Neuronal stem cell (in vitro differentiated cells): ENCODE measurements at regions not wholly inside any gene's neighbourhood (a gene's known extent, or its start where the extent isn't known, plus 50 kb on each side); places are given as distances from the start of the nearest gene placed in this dataset.
A peak's percentile ranks its signal among the peaks of the same experiment; 100 is the strongest.

Experiments used
- DNase-seq: peaks from one replicate; pipeline ENCODE4 v3.0.0-alpha.2; 2013; ENCODE audit warnings: low spot score
- H2AFZ ChIP-seq: one replicate; pipeline ENCODE4 v1.6.1; 2013; ENCODE audit warnings: mild to moderate bottlenecking, low read length, inconsistent platforms
- H2AK5ac ChIP-seq: 2 replicates; pipeline ENCODE4 v1.6.1; 2013; ENCODE audit warnings: low read depth, mild to moderate bottlenecking, inconsistent platforms, low read length, moderate library complexity, mixed read lengths
- H2BK120ac ChIP-seq: 2 replicates; pipeline ENCODE4 v1.6.1; 2013; ENCODE audit warnings: low read depth, mild to moderate bottlenecking, inconsistent platforms, low read length, moderate library complexity, mixed read lengths
- H2BK12ac ChIP-seq: one replicate; pipeline ENCODE4 v1.6.1; 2013; ENCODE audit warnings: low read length, inconsistent platforms
- H2BK15ac ChIP-seq: 2 replicates; pipeline ENCODE4 v1.6.1; 2013; ENCODE audit warnings: mild to moderate bottlenecking, low read length, inconsistent platforms, mixed read lengths
- H2BK5ac ChIP-seq: one replicate; pipeline ENCODE4 v1.6.1; 2013; ENCODE audit warnings: inconsistent platforms, mild to moderate bottlenecking, low read length, moderate library complexity
- H3K14ac ChIP-seq: one replicate; pipeline ENCODE4 v1.6.1; 2013; ENCODE audit warnings: low read length, inconsistent platforms
- H3K18ac ChIP-seq: 2 replicates; pipeline ENCODE4 v1.6.1; 2013; ENCODE audit warnings: low read length, inconsistent platforms
- H3K23ac ChIP-seq: 2 replicates; pipeline ENCODE4 v1.6.1; 2013; ENCODE audit warnings: low read depth, mild to moderate bottlenecking, mixed read lengths, low read length, inconsistent platforms; ENCODE audit not compliant: poor library complexity
- H3K27ac ChIP-seq: replicated peaks from 3 replicates; pipeline ENCODE4 v1.5.1; 2013; ENCODE audit warnings: low read length, inconsistent platforms
- H3K27me3 ChIP-seq, 3 experiments: 2 replicates each; pipeline ENCODE4 v1.6.1; 2013; ENCODE audit warnings: low read length in 3 of 3, mild to moderate bottlenecking in 2 of 3, inconsistent platforms in 1 of 3, low read depth in 1 of 3, mixed read lengths in 1 of 3, moderate library complexity in 1 of 3; ENCODE audit not compliant: control insufficient read depth in 3 of 3, insufficient read depth in 3 of 3
- H3K36me3 ChIP-seq, 2 donors: replicated peaks in 1 of 2; 2 replicates each; pipeline ENCODE4 v1.6.1; 2013; ENCODE audit warnings: low read length in 2 of 2; ENCODE audit not compliant: control insufficient read depth in 2 of 2, insufficient read depth in 2 of 2
- H3K4ac ChIP-seq: 2 replicates; pipeline ENCODE4 v1.6.1; 2013; ENCODE audit warnings: inconsistent platforms, mild to moderate bottlenecking, low read length, moderate library complexity
- H3K4me1 ChIP-seq, 2 donors: 1 replicate in 1 of 2; 2 replicates in 1 of 2; pipeline ENCODE4 v1.6.1; 2013; ENCODE audit warnings: low read length in 2 of 2, low read depth in 1 of 2; ENCODE audit not compliant: control insufficient read depth in 2 of 2, insufficient read depth in 1 of 2
- H3K4me2 ChIP-seq: one replicate; pipeline ENCODE4 v1.6.1; 2013; ENCODE audit warnings: mild to moderate bottlenecking, low read length, inconsistent platforms; ENCODE audit not compliant: insufficient read depth, poor library complexity, severe bottlenecking
- H3K4me3 ChIP-seq, 2 donors: 2 replicates each; pipeline ENCODE4 v1.5.1; 2013; ENCODE audit warnings: low read length in 2 of 2, mild to moderate bottlenecking in 2 of 2, inconsistent platforms in 1 of 2, moderate library complexity in 1 of 2
- H3K79me1 ChIP-seq: one replicate; pipeline ENCODE4 v1.6.1; 2013; ENCODE audit warnings: low read depth, mild to moderate bottlenecking, inconsistent platforms, low read length, moderate library complexity
- H3K9ac ChIP-seq: one replicate; pipeline ENCODE4 v1.6.1; 2013; ENCODE audit warnings: mild to moderate bottlenecking, low read depth, low read length, inconsistent platforms; ENCODE audit not compliant: poor library complexity
- H3K9me3 ChIP-seq, 2 donors: replicated peaks in 1 of 2; 2 replicates each; pipeline versions ENCODE3 to v1.6.1; 2013; ENCODE audit warnings: low read length in 2 of 2, mild to moderate bottlenecking in 2 of 2, inconsistent platforms in 1 of 2, low read depth in 1 of 2, mixed read lengths in 1 of 2, moderate library complexity in 1 of 2; ENCODE audit not compliant: control insufficient read depth in 2 of 2, insufficient read depth in 1 of 2
- H4K8ac ChIP-seq: one replicate; pipeline ENCODE4 v1.6.1; 2013; ENCODE audit warnings: low read depth, mild to moderate bottlenecking, inconsistent platforms, low read length, moderate library complexity
- H4K91ac ChIP-seq: one replicate; pipeline ENCODE4 v1.6.1; 2013; ENCODE audit warnings: low read length, low read depth, mild to moderate bottlenecking, inconsistent platforms; ENCODE audit not compliant: poor library complexity
- WGBS, 2 donors: extraction: QIAGEN DNeasy Blood & Tissue Kit; methylation state at CpG; one replicate each; pipeline ENCODE4 v1.1.7; 2013; ENCODE audit warnings: missing lambda C conversion rate in 2 of 2, mixed read lengths in 1 of 2; ENCODE audit not compliant: insufficient read length in 2 of 2, insufficient replicate concordance in 1 of 2; ENCODE audit errors: extremely low coverage in 2 of 2; 5-methylcytosine and 5-hydroxymethylcytosine counted together

DNA sequence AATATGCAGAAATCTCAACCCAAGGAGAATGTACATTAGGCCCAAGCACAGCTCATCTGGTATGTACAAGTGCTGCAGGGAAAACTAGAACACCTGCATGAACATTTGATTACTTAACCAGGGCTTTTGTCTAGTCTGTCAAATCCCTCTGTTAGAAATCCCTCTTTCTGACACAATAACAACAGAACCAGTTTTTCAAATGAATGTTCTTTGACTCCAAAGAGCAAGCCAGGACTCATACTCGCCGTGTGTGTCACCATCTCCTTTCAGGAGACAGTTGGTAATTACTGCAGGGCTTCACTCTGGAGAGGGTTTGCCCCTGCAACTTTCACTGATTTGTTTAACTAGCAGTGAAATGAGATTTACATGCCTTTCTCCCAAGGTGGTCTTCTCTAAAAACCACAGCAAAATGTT, 143.0 kb upstream of the FAM241A start:
- H3K9me3 ChIP-seq: no peaks in the 10 kb centered on the region
- H2AFZ ChIP-seq: no peak overlapping the region
- H2BK5ac ChIP-seq: no peak overlapping the region
- H3K79me1 ChIP-seq: no peaks in the 10 kb centered on the region
- WGBS, 2 donors: no CpG with 5 or more reads among the region's 2 CpGs
- H4K8ac ChIP-seq: no peak overlapping the region
- DNase-seq: peak; percentile 5
- no peak overlapping the region for H3K14ac ChIP-seq
- no peak overlapping the region for H3K4ac ChIP-seq
- H3K4me3 ChIP-seq: no peak overlapping the region
- H3K4me2 ChIP-seq: no peak overlapping the region
- H4K91ac ChIP-seq: no peak overlapping the region
- no peaks in the 10 kb centered on the region for H3K36me3 ChIP-seq
- no peak overlapping the region for H2AK5ac ChIP-seq
- H3K4me1 ChIP-seq: peaks cover 0 to 11% of the 10 kb centered on the region in 2 donors
- no peak overlapping the region for H2BK120ac ChIP-seq
- no peak overlapping the region for H3K9ac ChIP-seq
- H3K23ac ChIP-seq: no peak overlapping the region
- H3K27me3 ChIP-seq: no peaks in the 10 kb centered on the region
- H3K18ac ChIP-seq: no peak overlapping the region
- H2BK12ac ChIP-seq: no peak overlapping the region
- H2BK15ac ChIP-seq: no peak overlapping the region
- H3K27ac ChIP-seq: no peak overlapping the region

DNA sequence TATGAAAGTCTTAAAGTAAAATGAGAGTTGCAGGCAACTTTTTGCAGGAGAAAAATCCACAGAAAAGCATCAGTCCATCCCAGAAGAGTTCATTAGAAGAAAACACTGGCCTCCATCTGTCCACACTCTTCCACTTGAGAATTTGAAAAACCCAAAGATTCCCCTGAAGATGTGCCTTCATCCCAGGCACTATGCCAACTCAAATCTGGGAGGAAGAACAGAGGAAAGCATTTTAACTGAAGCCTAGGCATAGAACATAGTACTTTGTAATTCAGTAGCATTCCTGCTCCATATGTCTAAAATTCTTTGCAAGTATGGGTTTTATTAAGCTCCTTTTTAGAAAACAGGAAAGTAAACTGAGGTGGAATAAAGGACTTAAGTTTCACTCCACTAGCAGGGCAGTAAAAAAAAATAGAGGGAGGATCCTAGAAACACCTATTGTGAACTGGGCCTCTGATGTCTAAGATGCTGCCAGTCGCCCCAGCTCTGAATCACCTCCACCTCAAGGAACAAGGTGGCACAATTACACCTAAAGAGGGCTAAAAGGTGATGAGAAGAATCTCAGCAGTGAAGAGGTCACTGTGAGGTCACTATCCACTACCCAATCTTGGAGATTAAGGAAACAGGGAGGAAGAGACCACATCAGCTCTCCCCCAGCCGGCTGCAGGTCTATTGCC, 141.9 kb upstream of the FAM241A start:
- no peak overlapping the region for H3K18ac ChIP-seq
- no peak overlapping the region for H4K91ac ChIP-seq
- no peak overlapping the region for H3K9ac ChIP-seq
- H4K8ac ChIP-seq: no peak overlapping the region
- no peaks in the 10 kb centered on the region for H3K9me3 ChIP-seq
- H2BK12ac ChIP-seq: no peak overlapping the region
- H2BK15ac ChIP-seq: no peak overlapping the region
- no peak overlapping the region for H3K4me2 ChIP-seq
- no peaks in the 10 kb centered on the region for H3K79me1 ChIP-seq
- no peak overlapping the region for H2BK120ac ChIP-seq
- H3K4me3 ChIP-seq: no peak overlapping the region
- peaks cover 0 to 11% of the 10 kb centered on the region in 2 donors for H3K4me1 ChIP-seq
- H2AFZ ChIP-seq: no peak overlapping the region
- no peak overlapping the region for H3K14ac ChIP-seq
- no CpG with 5 or more reads among the region's 2 CpGs for WGBS, 2 donors
- H3K36me3 ChIP-seq: no peaks in the 10 kb centered on the region
- no peak overlapping the region for H2AK5ac ChIP-seq
- H3K4ac ChIP-seq: no peak overlapping the region
- H2BK5ac ChIP-seq: no peak overlapping the region
- no peak overlapping the region for H3K23ac ChIP-seq
- no peak for DNase-seq
- no peaks in the 10 kb centered on the region for H3K27me3 ChIP-seq
- H3K27ac ChIP-seq: no peak overlapping the region

DNA sequence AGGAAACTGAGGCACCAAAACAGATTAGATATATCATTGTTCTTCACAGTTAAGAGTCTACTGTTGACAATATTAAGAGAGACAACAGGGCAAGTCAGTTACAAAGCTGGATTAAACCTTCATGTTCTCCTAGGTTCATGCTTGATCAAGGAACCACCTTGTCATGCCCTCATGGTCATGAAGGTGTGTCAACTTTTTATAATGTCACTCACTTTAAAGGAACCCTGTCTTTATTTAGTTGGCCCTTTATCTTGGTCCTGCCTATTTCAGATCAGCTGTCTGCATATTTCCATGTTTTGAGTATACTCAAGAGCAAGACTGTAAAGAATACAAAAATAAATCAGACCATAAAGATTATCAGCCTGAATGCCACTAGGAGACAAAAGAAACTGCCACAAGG, 140.2 kb upstream of the FAM241A start:
- Histone ChIP-seq H3K9ac (no peak overlapping the region), H2AFZ (no peak overlapping the region), H3K4me1 (peaks cover 0 to 11% of the 10 kb centered on the region in 2 donors), H2AK5ac (no peak overlapping the region), H2BK5ac (no peak overlapping the region), H3K36me3 (no peaks in the 10 kb centered on the region), H3K79me1 (no peaks in the 10 kb centered on the region), H3K4me2 (no peak overlapping the region), H3K27me3 (no peaks in the 10 kb centered on the region), H3K9me3 (no peaks in the 10 kb centered on the region), H3K18ac (no peak overlapping the region), H4K8ac (no peak overlapping the region), H2BK15ac (no peak overlapping the region), H2BK12ac (no peak overlapping the region), H3K4me3 (no peak overlapping the region), H4K91ac (no peak overlapping the region), H3K14ac (no peak overlapping the region), H3K27ac (no peak overlapping the region), H2BK120ac (no peak overlapping the region), H3K23ac (no peak overlapping the region), H3K4ac (no peak overlapping the region)
- DNase-seq: no peak

DNA sequence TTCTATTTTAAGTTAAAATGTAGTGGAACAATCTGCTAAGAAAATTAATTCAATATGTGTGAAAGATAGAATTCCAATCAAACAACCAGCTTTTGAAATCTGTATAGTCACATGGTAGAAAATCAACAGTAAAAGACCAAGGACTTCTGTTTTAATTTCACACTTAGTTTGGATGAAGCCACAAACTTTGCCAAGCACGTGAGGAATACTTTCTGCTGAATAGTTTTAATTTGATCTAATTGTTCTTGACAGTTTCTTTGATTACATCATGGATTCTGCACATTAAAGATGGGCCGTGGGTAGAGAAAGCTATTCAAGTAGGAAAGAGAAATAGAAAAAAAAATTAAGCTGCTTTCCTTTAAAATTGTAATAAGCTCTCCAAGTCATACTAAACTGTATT, 137.9 kb upstream of the FAM241A start:
- Histone ChIP-seq H3K9ac (no peak overlapping the region), H2AFZ (no peak overlapping the region), H2AK5ac (no peak overlapping the region), H3K9me3 (no peaks in the 10 kb centered on the region), H3K79me1 (no peaks in the 10 kb centered on the region), H3K23ac (no peak overlapping the region), H3K4me3 (no peak overlapping the region), H3K36me3 (no peaks in the 10 kb centered on the region), H3K27me3 (no peaks in the 10 kb centered on the region), H2BK120ac (no peak overlapping the region), H2BK5ac (no peak overlapping the region), H3K27ac (no peak overlapping the region), H4K91ac (no peak overlapping the region), H2BK12ac (no peak overlapping the region), H4K8ac (no peak overlapping the region), H3K4me2 (no peak overlapping the region), H3K4ac (no peak overlapping the region), H3K18ac (no peak overlapping the region), H3K4me1 (peaks cover 0 to 6% of the 10 kb centered on the region in 2 donors), H2BK15ac (no peak overlapping the region), H3K14ac (no peak overlapping the region)
- WGBS, 2 donors: no CpG with 5 or more reads among the region's 2 CpGs
- DNase-seq: no peak
